A549 (cell line): ENCODE measurements at regions not wholly inside any gene's neighbourhood (a gene's known extent, or its start where the extent isn't known, plus 50 kb on each side); places are given as distances from the start of the nearest gene placed in this dataset.

ENCODE experiments used
- ATAC-seq, 2 experiments: fragments of 200-7000 bp in 1 of 2; fragments of >200 bp in 1 of 2; cut with Nextera tagmentation in 1 of 2; cut with Tn5 transposase in 1 of 2; 3 replicates each; pipeline versions ENCODE4 v1.8.0 to v1.9.1; 2018 to 2020; ENCODE audit warnings: mild to moderate bottlenecking in 1 of 2, moderate library complexity in 1 of 2
- CTCF ChIA-PET: fragments of 300-600 bp; sonication (Branson Sonifier 250); formaldehyde crosslinking; extraction: SDS; loops from one replicate; lab custom pipeline; 2021; ENCODE audit warnings: antibody characterized with exemption, inconsistent platforms; lab: Yijun Ruan, JAX
- POLR2A ChIA-PET: fragments of 350-600 bp; formaldehyde crosslinking; extraction: SDS; loops from one replicate; lab custom pipeline; 2021; ENCODE audit warnings: antibody characterized with exemption, inconsistent platforms; lab: Yijun Ruan, JAX
- DNase-seq, 2 experiments: peaks; one replicate each; pipeline versions ENCODE4 v3.0.0 to v3.0.0-alpha.2; 2011 to 2016; ENCODE audit warnings: low read depth in 1 of 2, low spot score in 1 of 2
- FAIRE-seq: peaks from 2 replicates; lab custom pipeline; 2011; peaks lifted over from hg19 to GRCh38; lab: Jason Lieb, UNC
- H3K27ac ChIP-seq, 2 experiments: fragments of >200 bp; sonication (Bioruptor Twin); formaldehyde crosslinking; 3 replicates each; pipeline ENCODE4 v1.5.1; 2016 to 2017
- H3K4me1 ChIP-seq: fragments of >200 bp; sonication (Bioruptor Twin); formaldehyde crosslinking; 3 replicates; pipeline ENCODE4 v1.6.1; 2016
- H3K4me2 ChIP-seq: fragments of >200 bp; sonication (Bioruptor Twin); formaldehyde crosslinking; 3 replicates; pipeline ENCODE4 v1.6.1; 2016
- H3K4me3 ChIP-seq: fragments of >200 bp; sonication (Bioruptor Twin); formaldehyde crosslinking; 3 replicates; pipeline ENCODE4 v1.5.1; 2016
- H3K9me3 ChIP-seq: fragments of >200 bp; sonication (Bioruptor Twin); formaldehyde crosslinking; 3 replicates; pipeline ENCODE4 v1.6.1; 2016
- BCL3 ChIP-seq: fragments of >200 bp; sonication (Bioruptor Twin); formaldehyde crosslinking; IDR thresholded peaks from 3 replicates; pipeline ENCODE4 v1.6.1; 2016
- BHLHE40 ChIP-seq: IDR thresholded peaks from 2 replicates; pipeline ENCODE4 v1.6.1; 2012; ENCODE audit warnings: low read depth, low read length, inconsistent platforms
- CEBPB ChIP-seq, 2 experiments: fragments of >200 bp in 1 of 2; sonication (Bioruptor Twin) in 1 of 2; formaldehyde crosslinking in 1 of 2; IDR thresholded peaks; 2 replicates each; pipeline ENCODE4 v1.6.1; 2012 to 2016
- CHD4 ChIP-seq: fragments of 200-600 bp; sonication (generic); IDR thresholded peaks from 2 replicates; pipeline ENCODE4 v1.6.1; 2016; ENCODE audit warnings: antibody characterized with exemption, mild to moderate bottlenecking, borderline replicate concordance
- EHF ChIP-seq: fragments of 250-450 bp; sonication (Bioruptor Pico); IDR thresholded peaks from 2 replicates; pipeline ENCODE4 v1.5.0; 2020; ENCODE audit warnings: mild to moderate bottlenecking
- EHMT2 ChIP-seq: fragments of 200-600 bp; sonication (generic); IDR thresholded peaks from 2 replicates; pipeline ENCODE4 v1.6.1; 2016; ENCODE audit warnings: antibody characterized with exemption, low read depth, mild to moderate bottlenecking, moderate library complexity
- ELK1 ChIP-seq: fragments of 150-350 bp; IDR thresholded peaks from 2 replicates; pipeline ENCODE4 v1.6.1; 2014; ENCODE audit warnings: low read depth, mild to moderate bottlenecking, low read length
- ESRRA ChIP-seq: fragments of 150-350 bp; IDR thresholded peaks from 2 replicates; pipeline ENCODE4 v1.6.1; 2014; ENCODE audit warnings: mild to moderate bottlenecking, low read length, borderline replicate concordance
- FOSB ChIP-seq: fragments of 250-450 bp; sonication (Bioruptor Pico); IDR thresholded peaks from 2 replicates; pipeline ENCODE4 v1.5.0; 2020; ENCODE audit warnings: mild to moderate bottlenecking, moderate library complexity
- FOSL2 ChIP-seq, 2 experiments: fragments of 450-650 bp in 1 of 2; fragments of >200 bp in 1 of 2; sonication (Bioruptor Twin) in 1 of 2; formaldehyde crosslinking; IDR thresholded peaks; 2 replicates each; pipeline versions ENCODE4 v1.5.0 to v1.6.1; 2016 to 2020; ENCODE audit warnings: mild to moderate bottlenecking in 1 of 2, moderate library complexity in 1 of 2
- HDAC2 ChIP-seq: fragments of 200-600 bp; sonication (generic); IDR thresholded peaks from 2 replicates; pipeline ENCODE4 v1.6.1; 2016
- HOXB13 ChIP-seq: fragments of 250-450 bp; sonication (Bioruptor Pico); IDR thresholded peaks from 2 replicates; pipeline ENCODE4 v1.5.0; 2020; ENCODE audit warnings: low read depth, mild to moderate bottlenecking, moderate library complexity
- HOXB5 ChIP-seq: fragments of 250-450 bp; sonication (Bioruptor Pico); IDR thresholded peaks from 2 replicates; pipeline ENCODE4 v1.5.0; 2020; ENCODE audit warnings: mild to moderate bottlenecking, moderate library complexity
- JUNB ChIP-seq: fragments of >200 bp; sonication (Bioruptor Twin); formaldehyde crosslinking; IDR thresholded peaks from 2 replicates; pipeline ENCODE4 v1.6.1; 2016
- KDM5A ChIP-seq: fragments of 200-600 bp; sonication (generic); IDR thresholded peaks from 2 replicates; pipeline ENCODE4 v1.6.1; 2016; ENCODE audit warnings: antibody characterized with exemption, mild to moderate bottlenecking
- MYC ChIP-seq: IDR thresholded peaks from 2 replicates; pipeline ENCODE4 v1.6.1; 2012; ENCODE audit warnings: mild to moderate bottlenecking, inconsistent platforms, low read length, improper control_type of control experiment, borderline replicate concordance
- NFE2L2 ChIP-seq: fragments of 150-350 bp; conservative IDR thresholded peaks from 2 replicates; pipeline ENCODE4 v1.6.1; 2014; ENCODE audit warnings: low read length
- NPAS2 ChIP-seq: fragments of 250-450 bp; sonication (Bioruptor Pico); IDR thresholded peaks from 2 replicates; pipeline ENCODE4 v1.8.0; 2022; ENCODE audit warnings: mild to moderate bottlenecking, moderate library complexity, borderline replicate concordance
- NR3C1 ChIP-seq: fragments of >200 bp; sonication (Bioruptor Twin); formaldehyde crosslinking; IDR thresholded peaks from 3 replicates; pipeline ENCODE4 v1.6.1; 2017
- POLR2A ChIP-seq: IDR thresholded peaks from 2 replicates; pipeline ENCODE4 v1.6.1; 2012; ENCODE audit warnings: mild to moderate bottlenecking, low read length
- RCOR1 ChIP-seq: fragments of 150-350 bp; IDR thresholded peaks from 2 replicates; pipeline ENCODE4 v1.6.1; 2014; ENCODE audit warnings: antibody characterized with exemption, low read length, low read depth
- REST ChIP-seq: fragments of 200-600 bp; sonication (generic); IDR thresholded peaks from 2 replicates; pipeline ENCODE4 v1.6.1; 2016; ENCODE audit warnings: antibody characterized with exemption, mild to moderate bottlenecking, moderate library complexity
- WGBS: methylation state at CpG from one replicate; pipeline ENCODE4 v1.1.6; 2017; ENCODE audit errors: missing lambda C conversion rate; 5-methylcytosine and 5-hydroxymethylcytosine counted together
- TF ChIP-seq, protein P1 (sequence below): fragments of >200 bp; sonication (Bioruptor Twin); formaldehyde crosslinking; IDR thresholded peaks from 3 replicates; pipeline ENCODE4 v1.5.1; 2016
- TF ChIP-seq, protein P2 (sequence below): fragments of 250-450 bp; sonication (Bioruptor Pico); IDR thresholded peaks from 2 replicates; pipeline ENCODE4 v1.5.0; 2020; ENCODE audit warnings: low read depth, mild to moderate bottlenecking, moderate library complexity

DNA sequence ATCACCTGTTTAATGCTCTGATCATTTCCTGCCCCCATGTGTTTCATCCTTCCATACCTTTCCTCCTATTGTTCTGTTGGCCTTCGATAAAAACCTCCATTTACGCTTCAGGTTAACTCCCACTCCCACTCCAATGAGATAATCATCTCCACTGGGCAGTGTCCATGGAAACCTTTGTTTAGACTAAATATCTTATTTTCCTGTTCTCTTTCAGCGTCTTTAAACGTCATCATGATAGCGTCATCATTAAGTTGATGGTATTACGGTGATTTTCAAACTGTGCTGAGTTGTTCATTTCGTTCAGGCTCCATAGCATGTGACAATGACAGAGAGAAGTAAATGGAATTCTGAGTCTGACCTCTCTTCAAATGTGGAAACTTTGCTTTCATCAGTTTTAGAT, 970.5 kb upstream of the SLC35B3 start (continued):
- no peak for TF ChIP-seq REST
- TF ChIP-seq, all 56 proteins: peak for 0

DNA sequence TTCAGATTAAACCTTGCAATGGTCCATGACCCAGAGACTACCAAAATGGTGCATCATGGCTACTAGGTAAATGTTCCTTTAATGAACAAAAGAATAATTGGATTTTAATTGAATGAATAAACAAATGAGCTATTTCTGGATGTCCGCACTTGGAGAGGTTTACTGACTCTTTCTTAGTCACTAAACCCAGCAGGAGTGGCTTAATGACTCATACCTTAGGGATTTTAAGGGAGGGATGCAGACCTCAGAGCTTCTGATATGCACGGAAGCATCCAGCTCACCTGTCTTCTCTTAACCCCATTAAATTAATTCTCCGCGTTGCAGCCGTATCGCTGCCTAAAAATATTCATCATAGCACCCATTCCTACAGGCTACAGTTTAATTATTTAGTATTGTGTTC, 970.0 kb upstream of the SLC35B3 start:
- ChIA-PET POLR2A (no interaction called here), CTCF (no interaction called here)
- ATAC-seq (peak; percentile 62 to 64; a peak in 4 of 6 replicates), FAIRE-seq (no peak), DNase-seq (peak; percentile 7 to 28)
- TF ChIP-seq FOSL2 (IDR thresholded peaks at IDR 0.05) (peak; percentile 22; the same call in 1 of the 2 replicates), FOSL2 (CRISPR knock-in tag; IDR thresholded peaks at IDR 0.05) (peak; percentile 72), RCOR1 (no peak), ESRRA (no peak), JUNB (peak; percentile 49; the same call in 1 of the 2 replicates), NR3C1 (no peak), NPAS2 (no peak), EHMT2 (no peak), NFE2L2 (no peak)
- TF ChIP-seq, protein P1, sequence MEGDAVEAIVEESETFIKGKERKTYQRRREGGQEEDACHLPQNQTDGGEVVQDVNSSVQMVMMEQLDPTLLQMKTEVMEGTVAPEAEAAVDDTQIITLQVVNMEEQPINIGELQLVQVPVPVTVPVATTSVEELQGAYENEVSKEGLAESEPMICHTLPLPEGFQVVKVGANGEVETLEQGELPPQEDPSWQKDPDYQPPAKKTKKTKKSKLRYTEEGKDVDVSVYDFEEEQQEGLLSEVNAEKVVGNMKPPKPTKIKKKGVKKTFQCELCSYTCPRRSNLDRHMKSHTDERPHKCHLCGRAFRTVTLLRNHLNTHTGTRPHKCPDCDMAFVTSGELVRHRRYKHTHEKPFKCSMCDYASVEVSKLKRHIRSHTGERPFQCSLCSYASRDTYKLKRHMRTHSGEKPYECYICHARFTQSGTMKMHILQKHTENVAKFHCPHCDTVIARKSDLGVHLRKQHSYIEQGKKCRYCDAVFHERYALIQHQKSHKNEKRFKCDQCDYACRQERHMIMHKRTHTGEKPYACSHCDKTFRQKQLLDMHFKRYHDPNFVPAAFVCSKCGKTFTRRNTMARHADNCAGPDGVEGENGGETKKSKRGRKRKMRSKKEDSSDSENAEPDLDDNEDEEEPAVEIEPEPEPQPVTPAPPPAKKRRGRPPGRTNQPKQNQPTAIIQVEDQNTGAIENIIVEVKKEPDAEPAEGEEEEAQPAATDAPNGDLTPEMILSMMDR = no peak
- Histone ChIP-seq H3K4me2 (peak overlapping the region; percentile 19; the same call in 2 of the 3 replicates), H3K9me3 (no peaks in the 10 kb centered on the region), H3K27ac (peak overlapping the region in 1 of 2 experiments; percentile 49; a peak in 1 of 6 replicates), H3K4me3 (no peak overlapping the region), H3K4me1 (peaks cover 18% of the 10 kb centered on the region)
- 41% methylated on average over 6 of the region's 6 CpGs for WGBS

DNA sequence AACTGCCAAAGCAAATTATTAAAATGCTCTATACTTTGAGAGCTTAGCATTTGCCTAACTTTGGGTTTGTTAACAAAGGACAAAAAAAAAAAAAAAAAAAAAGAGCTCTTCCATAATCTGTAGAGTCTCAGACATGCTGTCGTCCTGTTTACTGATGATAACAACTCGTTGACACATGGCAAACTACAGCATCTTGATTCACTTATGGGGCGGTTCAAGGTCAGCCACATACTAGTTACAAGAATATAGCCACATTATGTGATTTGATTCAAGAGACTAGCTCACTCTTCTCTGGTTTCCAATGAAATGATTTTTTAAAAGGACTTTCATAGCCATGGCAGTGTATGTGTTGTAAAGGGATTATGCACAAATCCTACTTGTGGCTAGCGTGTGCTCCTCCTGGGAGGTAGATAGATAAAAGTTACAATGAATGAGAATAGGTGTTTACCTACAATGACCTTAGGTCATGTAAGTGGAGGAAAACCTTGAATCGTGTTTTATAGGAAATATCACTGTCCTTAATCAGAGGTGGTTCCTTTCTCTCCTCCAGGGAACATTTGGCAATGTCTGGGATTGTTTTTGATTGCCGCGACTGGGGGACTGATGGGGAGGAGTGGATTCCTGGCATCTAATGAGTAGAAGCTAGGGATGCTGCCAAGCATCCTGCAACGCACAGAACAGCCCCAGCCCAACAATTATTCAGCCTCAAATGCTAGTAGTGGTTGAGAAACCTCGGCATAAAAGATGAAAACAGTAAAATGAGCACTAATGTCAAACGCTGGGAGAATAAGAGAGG, 969.2 kb upstream of the SLC35B3 start:
- FAIRE-seq = no peak
- TF ChIP-seq, protein P2, sequence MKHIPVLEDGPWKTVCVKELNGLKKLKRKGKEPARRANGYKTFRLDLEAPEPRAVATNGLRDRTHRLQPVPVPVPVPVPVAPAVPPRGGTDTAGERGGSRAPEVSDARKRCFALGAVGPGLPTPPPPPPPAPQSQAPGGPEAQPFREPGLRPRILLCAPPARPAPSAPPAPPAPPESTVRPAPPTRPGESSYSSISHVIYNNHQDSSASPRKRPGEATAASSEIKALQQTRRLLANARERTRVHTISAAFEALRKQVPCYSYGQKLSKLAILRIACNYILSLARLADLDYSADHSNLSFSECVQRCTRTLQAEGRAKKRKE = no peak
- TF ChIP-seq JUNB (no peak), CEBPB (IDR thresholded peaks at IDR 0.05) (no peak), BHLHE40 (no peak), ELK1 (no peak), HOXB5 (CRISPR knock-in tag) (no peak), POLR2A (no peak), EHF (no peak), HOXB13 (CRISPR knock-in tag) (no peak), HDAC2 (no peak), FOSB (CRISPR knock-in tag) (no peak), MYC (no peak), BCL3 (no peak), NFE2L2 (no peak), KDM5A (no peak), CHD4 (no peak)

More for the DNA sequence above, 969.2 kb upstream of the SLC35B3 start:
- no peak for DNase-seq
- ChIA-PET POLR2A (no interaction called here), CTCF (interaction anchor here (0.8 kb wide), 1 partner anchor 113 kb away, joined by 3 read pairs; no protein-coding TSS in a partner anchor)
- WGBS = 29% methylated on average over 10 of the region's 10 CpGs
- no peak for ATAC-seq
- peak overlapping the region in 1 of 2 experiments; percentile 49; a peak in 2 of 6 replicates for H3K27ac ChIP-seq
- peaks cover 22% of the 10 kb centered on the region for H3K4me1 ChIP-seq
- H3K4me3 ChIP-seq = no peak overlapping the region
- H3K4me2 ChIP-seq = peak overlapping the region; percentile 19; the same call in 2 of the 3 replicates
- H3K9me3 ChIP-seq = no peaks in the 10 kb centered on the region
